Liver (tissue), 8 donors: ENCODE measurements at regions not wholly inside any gene's neighbourhood (a gene's known extent, or its start where the extent isn't known, plus 50 kb on each side); places are given as distances from the start of the nearest gene placed in this dataset.

ENCODE experiments used
- DNase-seq: peaks from one replicate; pipeline ENCODE4 v3.0.0-alpha.2; 2017; ENCODE audit warnings: low spot score
- H3K27ac ChIP-seq, 2 donors: one replicate each; pipeline ENCODE4 v1.7.0; 2013; ENCODE audit warnings: inconsistent platforms in 2 of 2, low read length in 2 of 2, control low read depth in 1 of 2, low read depth in 1 of 2, mild to moderate bottlenecking in 1 of 2
- H3K27me3 ChIP-seq, 4 donors: one replicate each; pipeline versions ENCODE4 v1.6.1 to v1.7.0; 2013; ENCODE audit warnings: low read length in 3 of 4, inconsistent platforms in 1 of 4, mild to moderate bottlenecking in 1 of 4, moderate library complexity in 1 of 4; ENCODE audit not compliant: control insufficient read depth in 4 of 4, insufficient read depth in 4 of 4
- H3K36me3 ChIP-seq, 4 donors: one replicate each; pipeline versions ENCODE4 v1.6.1 to v1.7.0; 2013; ENCODE audit warnings: low read length in 3 of 4, mild to moderate bottlenecking in 3 of 4, low read depth in 1 of 4, moderate library complexity in 1 of 4; ENCODE audit not compliant: control insufficient read depth in 4 of 4, insufficient read depth in 3 of 4
- H3K4me1 ChIP-seq, 4 donors: one replicate each; pipeline versions ENCODE4 v1.6.1 to v1.7.0; 2013; ENCODE audit warnings: low read length in 3 of 4, mild to moderate bottlenecking in 3 of 4, moderate library complexity in 1 of 4; ENCODE audit not compliant: control insufficient read depth in 4 of 4, insufficient read depth in 4 of 4
- H3K4me3 ChIP-seq, 3 donors: one replicate each; pipeline versions ENCODE4 v1.6.1 to v1.7.0; 2013; ENCODE audit warnings: low read length in 3 of 3, control low read depth in 1 of 3, low read depth in 1 of 3, mild to moderate bottlenecking in 1 of 3
- H3K9ac ChIP-seq, 2 donors: one replicate each; pipeline ENCODE4 v1.7.0; 2013; ENCODE audit warnings: low read length in 2 of 2, mild to moderate bottlenecking in 2 of 2, moderate library complexity in 2 of 2, control low read depth in 1 of 2, low read depth in 1 of 2
- H3K9me3 ChIP-seq, 4 donors: one replicate each; pipeline versions ENCODE4 v1.6.1 to v1.7.0; 2013; ENCODE audit warnings: low read length in 3 of 4; ENCODE audit not compliant: control insufficient read depth in 4 of 4
- CTCF ChIP-seq: fragments of 150-350 bp; IDR thresholded peaks from 2 replicates; pipeline ENCODE4 v1.5.1; 2017; ENCODE audit warnings: improper control_type of control experiment, low read depth, low read length; ENCODE audit not compliant: missing input control
- EGR1 ChIP-seq, 2 donors: IDR thresholded peaks; 2 replicates each; pipeline ENCODE4 v1.6.1; 2016 to 2018; ENCODE audit warnings: antibody characterized with exemption in 2 of 2, low read depth in 2 of 2
- FOXA1 ChIP-seq: IDR thresholded peaks from 2 replicates; pipeline ENCODE4 v1.6.1; 2016; ENCODE audit warnings: antibody characterized with exemption
- FOXA2 ChIP-seq: IDR thresholded peaks from 2 replicates; pipeline ENCODE4 v1.6.1; 2016; ENCODE audit warnings: antibody characterized with exemption
- JUND ChIP-seq, 2 donors: IDR thresholded peaks; 2 replicates each; pipeline ENCODE4 v1.6.1; 2016; ENCODE audit warnings: antibody characterized with exemption in 2 of 2
- MAX ChIP-seq: IDR thresholded peaks from 2 replicates; pipeline ENCODE4 v1.6.1; 2016; ENCODE audit warnings: antibody characterized with exemption
- NR2F2 ChIP-seq: IDR thresholded peaks from 2 replicates; pipeline ENCODE4 v1.6.1; 2016; ENCODE audit warnings: antibody characterized with exemption
- RAD21 ChIP-seq, 2 donors: IDR thresholded peaks; 2 replicates each; pipeline ENCODE4 v1.6.1; 2016; ENCODE audit warnings: antibody characterized with exemption in 2 of 2, mild to moderate bottlenecking in 2 of 2
- REST ChIP-seq: IDR thresholded peaks from 2 replicates; pipeline ENCODE4 v1.6.1; 2016; ENCODE audit warnings: antibody characterized with exemption, mild to moderate bottlenecking
- RXRA ChIP-seq, 2 donors: IDR thresholded peaks; 2 replicates each; pipeline ENCODE4 v1.6.1; 2017 to 2018; ENCODE audit warnings: antibody characterized with exemption in 2 of 2, mild to moderate bottlenecking in 1 of 2
- SP1 ChIP-seq: IDR thresholded peaks from 2 replicates; pipeline ENCODE4 v1.6.1; 2018; ENCODE audit warnings: antibody characterized with exemption, mild to moderate bottlenecking
- YY1 ChIP-seq: IDR thresholded peaks from 2 replicates; pipeline ENCODE4 v1.6.1; 2016; ENCODE audit warnings: antibody characterized with exemption, mild to moderate bottlenecking
- ZBTB33 ChIP-seq: IDR thresholded peaks from 2 replicates; pipeline ENCODE4 v1.6.1; 2016; ENCODE audit warnings: antibody characterized with exemption
- WGBS: extraction: QIAGEN DNeasy Blood & Tissue Kit; methylation state at CpG from one replicate; pipeline ENCODE4 v1.1.7; 2013; 5-methylcytosine and 5-hydroxymethylcytosine counted together
- donor health status: healthy.
- donor health status: healthy.
- donor health status: healthy.
- donor health status: healthy.
- donor health status: healthy.

- no peak overlapping the region for H3K9ac ChIP-seq
- H3K4me3 ChIP-seq, result no peak overlapping the region
- H3K4me1 ChIP-seq, result no peaks in the 10 kb centered on the region
- TF ChIP-seq JUND (IDR thresholded peaks at IDR 0.05) (no peak), EGR1 (IDR thresholded peaks at IDR 0.05; ENCODE audit: low read depth in 2 of 2) (no peak), FOXA2 (no peak), REST (no peak), RAD21 (IDR thresholded peaks at IDR 0.05) (no peak), YY1 (no peak), NR2F2 (no peak), FOXA1 (no peak), SP1 (no peak), RXRA (IDR thresholded peaks at IDR 0.05) (no peak), MAX (no peak), ZBTB33 (no peak), CTCF (no peak)
- WGBS, result 91% methylated on average over 7 of the region's 7 CpGs
- peaks cover 0 to 6% (median 0%) of the 10 kb centered on the region in 4 donors for H3K27me3 ChIP-seq
- no peaks in the 10 kb centered on the region for H3K36me3 ChIP-seq
- no peak overlapping the region for H3K27ac ChIP-seq
- DNase-seq, result no peak
- peaks cover 0 to 5% (median 2%) of the 10 kb centered on the region in 4 donors for H3K9me3 ChIP-seq
Observed at GRCh38 chr1:232138044-232138443, 491.9 kb downstream of the SIPA1L2 start.

- Histone ChIP-seq H3K9ac (no peak overlapping the region), H3K27me3 (peaks cover 0 to 6% (median 0%) of the 10 kb centered on the region in 4 donors), H3K9me3 (peaks cover 0 to 5% (median 2%) of the 10 kb centered on the region in 4 donors), H3K27ac (no peak overlapping the region), H3K36me3 (no peaks in the 10 kb centered on the region), H3K4me3 (no peak overlapping the region), H3K4me1 (peaks cover 0 to 3% (median 0%) of the 10 kb centered on the region in 4 donors)
- no peak for TF ChIP-seq SP1
- TF ChIP-seq FOXA1, result no peak
- no peak for TF ChIP-seq EGR1 (IDR thresholded peaks at IDR 0.05; ENCODE audit: low read depth in 2 of 2)
- 70% methylated on average over 3 of the region's 3 CpGs for WGBS
- DNase-seq, result no peak
Observed at GRCh38 chr1:232137066-232137465, 492.9 kb downstream of the SIPA1L2 start.
